ENCODE measurements at regions not wholly inside any gene's neighbourhood (a gene's known extent, or its start where the extent isn't known, plus 50 kb on each side); places are given as distances from the start of the nearest gene placed in this dataset.

DNA sequence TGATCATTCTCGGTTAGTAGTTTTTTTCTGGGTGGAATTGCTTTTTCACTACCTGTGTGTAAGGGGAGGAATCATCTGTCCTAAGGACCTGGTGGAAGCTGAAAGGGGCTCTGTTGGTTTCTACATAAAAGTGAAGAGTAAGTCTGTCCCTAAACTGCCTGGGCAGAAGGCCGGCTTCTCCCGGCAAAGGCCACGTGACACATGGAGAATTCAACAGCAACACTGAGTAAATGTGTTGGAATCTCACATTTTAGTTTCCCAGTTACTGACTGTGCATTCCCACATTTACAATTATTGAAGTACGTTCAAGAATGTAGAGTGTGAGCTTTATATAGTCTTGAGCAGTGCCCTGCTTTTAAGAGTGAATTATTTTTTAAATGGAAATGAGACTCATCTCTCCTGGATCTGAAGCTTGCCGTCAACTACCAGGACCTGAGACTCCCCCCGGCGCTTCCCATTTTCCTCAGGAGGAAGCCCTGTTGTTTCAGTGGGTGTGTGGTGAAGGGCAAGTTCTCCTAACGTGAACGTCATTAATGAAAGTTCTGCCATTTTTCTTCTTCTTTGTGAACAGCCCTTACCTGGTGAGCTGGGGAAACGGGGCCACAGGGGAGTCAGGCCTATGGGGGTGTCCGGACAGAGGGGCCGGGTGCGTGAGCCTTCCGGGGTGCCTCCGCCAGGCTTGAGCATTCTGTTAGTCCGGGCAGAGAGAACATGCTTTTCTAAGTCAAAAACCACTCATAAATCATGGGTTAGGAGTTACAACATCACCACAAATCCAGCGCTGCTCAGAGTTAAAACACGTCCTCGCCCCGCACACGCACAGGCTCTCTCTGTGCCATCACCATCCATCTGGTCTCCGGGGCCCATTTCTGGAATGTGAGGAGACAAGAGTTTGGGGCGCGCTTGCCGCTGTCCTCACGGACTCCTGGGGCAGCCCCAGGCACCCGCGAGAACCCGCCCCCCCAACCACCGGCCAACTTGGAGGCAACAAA lies 56.6 kb upstream of the SMOC2 start:
- DNase-seq = no peak

DNA sequence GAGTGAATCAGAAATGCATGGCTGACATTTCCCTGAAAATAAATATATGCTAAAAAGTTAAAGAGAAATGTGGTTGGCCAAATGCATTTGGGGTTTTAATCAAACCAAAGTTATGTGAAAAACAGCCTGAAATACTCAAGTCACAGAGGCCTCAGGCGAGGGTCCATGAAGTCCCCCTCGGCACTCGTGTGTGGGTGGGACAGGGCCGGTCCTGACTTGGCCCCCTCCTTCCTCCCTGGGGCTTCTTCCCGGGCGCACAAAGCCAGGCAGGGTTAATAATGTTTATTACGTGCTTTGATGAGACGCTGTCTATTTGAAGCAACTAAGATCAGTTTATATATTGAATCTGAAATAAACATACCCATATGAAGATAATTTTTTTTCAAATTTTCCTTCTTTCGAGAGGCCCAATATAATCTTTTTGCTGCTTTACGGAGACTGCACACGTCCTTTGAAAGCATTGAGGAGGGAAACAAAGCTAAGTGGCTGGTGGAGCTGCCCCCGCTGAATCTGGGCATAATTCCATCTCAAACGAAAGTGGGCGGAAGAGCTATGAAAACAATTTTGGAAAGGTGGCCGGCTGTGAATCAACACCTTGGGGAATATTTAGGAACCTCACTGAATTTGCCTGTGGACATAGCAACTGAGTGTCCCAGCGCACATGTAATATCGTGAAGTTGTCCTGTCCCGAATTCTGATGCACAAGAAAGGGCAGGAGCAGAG lies 55.8 kb upstream of the SMOC2 start:
- no peak for DNase-seq

DNA sequence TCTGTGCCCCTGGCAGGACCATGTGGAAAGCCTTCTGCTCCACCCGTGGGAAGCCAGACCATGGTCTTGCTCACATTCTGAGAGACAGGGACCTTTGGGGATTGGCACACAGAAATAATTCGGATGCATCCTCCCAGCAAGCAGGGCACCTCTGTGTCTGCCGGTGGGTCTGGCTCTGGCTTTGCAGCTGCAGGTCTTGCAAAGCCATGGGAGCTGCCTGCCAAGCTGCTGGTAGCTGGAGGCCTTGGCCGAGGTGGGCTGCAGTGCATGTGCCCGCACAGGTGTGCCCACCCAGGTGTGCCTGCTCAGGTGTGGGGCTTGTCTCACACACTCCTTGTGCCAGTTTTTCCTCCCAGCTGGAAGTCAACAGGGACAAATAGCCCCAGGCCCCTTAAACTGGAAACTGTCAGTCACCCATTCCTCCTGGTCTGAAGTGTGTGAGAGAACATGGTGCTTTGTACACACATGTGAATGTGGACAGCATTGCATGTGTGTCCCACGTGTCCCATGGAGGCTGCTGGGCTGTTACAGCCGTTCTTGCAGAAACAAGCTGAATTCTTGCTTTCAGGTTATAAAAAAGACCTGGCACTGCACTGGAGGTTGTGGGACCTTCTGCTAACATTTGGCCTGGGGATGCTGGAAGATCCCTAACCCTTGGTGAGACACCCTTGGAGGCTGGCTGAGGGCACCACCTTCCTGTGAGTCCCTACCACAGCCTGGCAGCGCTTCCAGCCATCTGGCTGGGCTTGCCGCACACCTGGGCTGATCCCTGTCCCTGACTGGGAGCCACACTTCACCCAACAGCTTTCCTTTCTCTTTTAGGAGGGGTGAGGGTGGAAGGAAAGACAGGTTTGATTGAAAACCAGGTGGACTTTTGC lies 54.9 kb upstream of the SMOC2 start:
- no peak for DNase-seq

DNA sequence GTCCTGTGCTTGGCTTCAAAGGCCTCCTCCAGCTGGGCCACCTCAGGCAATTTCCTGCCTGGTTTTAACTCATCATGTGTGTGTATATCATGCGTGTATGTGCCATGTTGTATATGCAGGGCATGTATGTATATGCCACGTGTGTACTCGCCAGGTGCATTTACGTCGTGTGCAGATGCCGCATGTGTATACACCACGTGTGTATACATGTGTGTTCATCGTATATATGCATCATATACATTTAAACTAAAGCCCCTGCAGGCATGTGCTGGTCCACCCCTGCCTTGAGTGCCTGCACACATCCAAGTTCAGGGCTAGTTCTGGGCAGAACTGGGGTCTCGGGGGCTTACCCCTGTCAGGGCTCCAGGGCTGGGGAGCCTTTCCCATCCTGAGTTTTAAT lies 54.0 kb upstream of the SMOC2 start:
- no peak for DNase-seq

DNA sequence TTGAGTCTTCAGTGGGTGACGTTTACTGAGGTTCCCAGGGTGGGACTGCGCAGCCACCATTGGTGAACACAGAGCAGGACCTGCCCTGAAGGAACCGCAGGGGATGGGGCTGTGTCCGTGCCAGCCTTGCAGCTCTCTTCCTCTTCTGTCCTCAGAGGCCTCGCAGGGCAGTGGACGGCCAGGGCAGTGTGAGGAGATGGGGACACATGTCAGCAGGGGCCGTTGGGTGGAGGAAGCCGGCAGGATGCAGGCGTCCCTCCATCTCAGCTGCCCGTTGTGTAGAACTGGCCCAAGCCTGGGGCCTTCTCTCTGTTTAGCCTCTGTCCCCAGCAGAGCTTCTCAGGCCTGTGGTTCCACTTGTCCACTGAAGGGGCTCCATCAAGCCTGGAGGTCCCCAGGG lies 53.6 kb upstream of the SMOC2 start:
- DNase-seq = no peak

DNA sequence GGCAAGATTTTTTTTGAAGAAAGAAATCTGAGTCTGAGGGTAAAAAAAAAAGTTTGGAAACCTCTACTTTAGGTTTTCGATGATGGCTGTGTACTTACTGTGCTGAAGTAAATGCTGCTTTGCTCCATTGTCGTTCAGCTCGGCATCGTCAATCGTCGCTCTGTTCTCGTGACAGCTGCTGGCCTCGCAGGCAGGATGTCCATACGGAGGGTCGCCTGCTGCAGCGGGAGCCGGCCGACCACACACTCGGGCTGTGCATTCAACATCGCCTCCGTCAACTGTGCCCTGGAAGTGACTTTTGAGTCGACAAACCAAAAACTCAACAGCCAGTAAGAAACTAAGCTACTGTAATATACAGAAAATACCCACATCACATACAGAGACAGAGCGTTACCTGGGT lies 53.1 kb upstream of the SMOC2 start:
- no peak for DNase-seq

DNA sequence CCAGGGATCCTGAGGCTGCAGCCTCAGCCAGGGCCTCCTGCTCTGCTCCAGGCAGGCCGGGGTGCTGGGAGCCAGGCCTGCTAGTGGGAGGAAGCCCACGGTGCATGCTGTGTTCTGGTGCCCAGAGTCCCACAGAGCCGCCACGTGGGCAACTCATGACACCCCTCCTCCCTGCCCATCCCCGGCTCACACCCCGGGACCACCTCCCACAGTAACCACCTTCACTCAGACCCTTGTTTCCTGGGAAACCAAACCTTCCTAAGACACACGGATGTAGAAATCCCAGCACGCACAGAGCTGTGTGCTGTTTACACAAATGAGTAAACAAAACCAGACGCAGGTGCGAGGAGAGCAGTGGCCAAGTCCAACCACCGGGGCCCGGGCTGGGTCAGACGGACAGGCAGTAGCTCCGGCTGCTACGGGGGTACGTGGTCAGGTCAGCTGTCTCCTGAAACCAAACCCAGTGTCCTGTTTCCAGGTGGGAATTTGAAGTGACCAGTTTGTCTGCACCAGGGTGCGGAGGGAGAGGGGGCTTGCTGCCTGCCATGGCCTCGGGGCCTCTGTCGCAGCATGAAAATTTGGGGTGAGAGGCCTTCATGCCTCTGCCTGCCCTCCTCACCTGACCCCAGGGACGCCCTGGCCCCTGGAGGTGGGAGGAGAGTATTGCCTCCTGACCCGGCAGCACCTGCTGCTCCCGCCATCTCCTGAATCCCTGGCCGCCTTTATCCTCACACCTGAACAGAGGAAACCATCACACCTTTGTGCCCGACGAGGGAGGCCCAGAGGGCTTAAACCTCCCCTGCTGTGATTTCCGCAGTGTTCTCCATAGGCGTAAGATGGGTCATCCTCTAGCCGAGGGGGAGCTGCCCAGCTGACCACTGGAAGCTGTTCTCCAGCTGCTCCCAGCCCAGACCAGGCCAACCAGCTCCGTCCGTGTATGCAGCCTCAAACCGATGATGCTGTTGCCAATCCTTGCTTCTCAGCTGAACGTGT lies 52.0 kb upstream of the SMOC2 start:
- no peak for DNase-seq

DNA sequence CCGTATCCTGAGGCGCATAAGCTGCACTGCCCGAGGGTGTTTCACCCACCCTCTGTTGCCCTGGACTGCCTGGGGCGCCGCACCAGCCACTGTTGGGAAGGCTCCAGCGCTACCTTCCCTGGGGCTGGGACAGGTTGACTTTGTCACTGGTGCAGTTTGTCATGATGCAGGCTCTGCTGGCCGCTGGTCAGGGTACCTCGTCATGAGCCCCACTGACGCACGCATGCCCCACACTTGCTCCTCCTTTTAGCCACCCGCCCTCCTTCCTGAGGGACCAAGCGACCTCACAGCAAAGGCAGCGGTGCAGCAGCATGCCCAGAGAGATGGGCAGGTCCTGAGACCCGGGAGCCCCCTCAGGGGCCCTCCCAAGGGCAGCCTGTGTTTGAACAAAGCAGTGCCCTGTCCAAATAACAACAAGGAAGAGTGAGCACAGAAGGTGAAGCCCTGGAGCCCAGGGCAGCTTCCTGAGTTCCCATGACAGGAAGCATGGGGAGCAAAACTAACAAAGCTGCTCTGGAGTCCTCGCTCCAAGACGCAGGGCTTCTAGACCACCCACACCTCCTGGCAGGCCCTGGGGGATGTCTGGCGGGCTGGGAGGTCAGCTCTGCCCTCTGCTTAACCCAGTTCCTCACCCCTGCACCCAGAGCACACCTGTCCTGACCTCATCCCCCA lies 50.1 kb upstream of the SMOC2 start:
- no peak for DNase-seq

Data from stimulated activated CD4-positive, alpha-beta T cell treated with anti-CD3 and anti-CD28 coated beads, Interleukin-15, amount 100 ng/mL, for 24 hours (primary cell).